DOHH2 (cell line): ENCODE measurements at regions not wholly inside any gene's neighbourhood (a gene's known extent, or its start where the extent isn't known, plus 50 kb on each side); places are given as distances from the start of the nearest gene placed in this dataset.

ENCODE experiments used
- EZH2phosphoT487 ChIP-seq: fragments of 200-600 bp; sonication (generic); IDR thresholded peaks from 2 replicates; pipeline ENCODE4 v1.6.1; 2017; ENCODE audit warnings: borderline replicate concordance, mild to moderate bottlenecking, antibody characterized with exemption, low read length, moderate library complexity, mixed read lengths
- TF ChIP-seq, protein P1 (sequence below): fragments of 200-600 bp; sonication (generic); IDR thresholded peaks from one replicate; pipeline ENCODE4 v1.5.1; 2014; ENCODE audit warnings: antibody characterized with exemption, mild to moderate bottlenecking, low read depth, low read length; ENCODE audit not compliant: poor library complexity, severe bottlenecking

GRCh38 chr12:115343008-115343407 is 659.0 kb upstream of the TBX3 start:
- TF ChIP-seq, protein P1, sequence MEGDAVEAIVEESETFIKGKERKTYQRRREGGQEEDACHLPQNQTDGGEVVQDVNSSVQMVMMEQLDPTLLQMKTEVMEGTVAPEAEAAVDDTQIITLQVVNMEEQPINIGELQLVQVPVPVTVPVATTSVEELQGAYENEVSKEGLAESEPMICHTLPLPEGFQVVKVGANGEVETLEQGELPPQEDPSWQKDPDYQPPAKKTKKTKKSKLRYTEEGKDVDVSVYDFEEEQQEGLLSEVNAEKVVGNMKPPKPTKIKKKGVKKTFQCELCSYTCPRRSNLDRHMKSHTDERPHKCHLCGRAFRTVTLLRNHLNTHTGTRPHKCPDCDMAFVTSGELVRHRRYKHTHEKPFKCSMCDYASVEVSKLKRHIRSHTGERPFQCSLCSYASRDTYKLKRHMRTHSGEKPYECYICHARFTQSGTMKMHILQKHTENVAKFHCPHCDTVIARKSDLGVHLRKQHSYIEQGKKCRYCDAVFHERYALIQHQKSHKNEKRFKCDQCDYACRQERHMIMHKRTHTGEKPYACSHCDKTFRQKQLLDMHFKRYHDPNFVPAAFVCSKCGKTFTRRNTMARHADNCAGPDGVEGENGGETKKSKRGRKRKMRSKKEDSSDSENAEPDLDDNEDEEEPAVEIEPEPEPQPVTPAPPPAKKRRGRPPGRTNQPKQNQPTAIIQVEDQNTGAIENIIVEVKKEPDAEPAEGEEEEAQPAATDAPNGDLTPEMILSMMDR = no peak
- no peak for TF ChIP-seq EZH2phosphoT487
